Heart right ventricle (tissue), 16 donors: ENCODE measurements at regions not wholly inside any gene's neighbourhood (a gene's known extent, or its start where the extent isn't known, plus 50 kb on each side); places are given as distances from the start of the nearest gene placed in this dataset.

Experiments used
- ATAC-seq, 8 donors: fragments of 200-7000 bp; cut with Tn5 transposase; one replicate each; pipeline ENCODE4 v1.9.1; 2020; ENCODE audit warnings: mild to moderate bottlenecking in 8 of 8, moderate library complexity in 8 of 8, moderate number of reproducible peaks in 1 of 8
- DNase-seq, 2 donors: peaks; one replicate each; pipeline ENCODE4 v3.0.0-alpha.2; 2020
- H3K27ac ChIP-seq, 10 donors: fragments of 200-600 bp; sonication (generic) in 2 of 10; one replicate each; pipeline versions ENCODE4 v1.5.0 to v1.8.0; 2020 to 2022; ENCODE audit warnings: mild to moderate bottlenecking in 3 of 10
- H3K27me3 ChIP-seq, 7 donors: fragments of 200-600 bp; one replicate each; pipeline ENCODE4 v1.8.0; 2021 to 2022; ENCODE audit warnings: mild to moderate bottlenecking in 2 of 7
- H3K36me3 ChIP-seq, 9 donors: fragments of 200-600 bp; sonication (generic) in 1 of 9; one replicate each; pipeline versions ENCODE4 v1.5.0 to v1.8.0; 2020 to 2022; ENCODE audit warnings: mild to moderate bottlenecking in 2 of 9
- H3K4me1 ChIP-seq, 9 donors: fragments of 200-600 bp; sonication (generic) in 1 of 9; one replicate each; pipeline versions ENCODE4 v1.5.0 to v1.8.0; 2020 to 2022; ENCODE audit warnings: mild to moderate bottlenecking in 4 of 9
- H3K4me3 ChIP-seq, 10 donors: fragments of 200-600 bp; sonication (generic) in 2 of 10; one replicate each; pipeline versions ENCODE4 v1.5.0 to v1.8.0; 2020 to 2022; ENCODE audit warnings: mild to moderate bottlenecking in 7 of 10, moderate library complexity in 2 of 10
- H3K9me3 ChIP-seq, 11 donors: fragments of 200-600 bp in 10 of 11; sonication (generic) in 2 of 11; one replicate each; pipeline versions ENCODE4 v1.5.0 to v1.8.0; 2013 to 2022; ENCODE audit warnings: mild to moderate bottlenecking in 2 of 11, control low read depth in 1 of 11, moderate library complexity in 1 of 11
- WGBS, 2 donors: extraction: QIAGEN DNeasy Blood & Tissue Kit; methylation state at CpG; one replicate each; pipeline ENCODE4 v1.1.7; 2013; ENCODE audit warnings: inconsistent platforms in 1 of 2; 5-methylcytosine and 5-hydroxymethylcytosine counted together
- intact Hi-C, 10 donors: fragments of 100-400 bp; cut with DNase I; formaldehyde crosslinking; loops; one replicate each; pipeline versions ENCODE4 v1.11.1 to v1.14.2; 2022
- TF ChIP-seq, protein P1 (sequence below), 9 donors: fragments of 200-600 bp; sonication (generic) in 2 of 9; IDR thresholded peaks; one replicate each; pipeline versions ENCODE4 v1.5.0 to v1.8.0; 2021 to 2022; ENCODE audit warnings: antibody characterized with exemption in 9 of 9, mild to moderate bottlenecking in 5 of 9, moderate library complexity in 1 of 9
- donor health status: Arrhythmogenic right ventricular cardiomyopathy.
- donor health status: ischemic (EF 13 %, LVEDD 7.1; RV severe dilation, severe dysfunction).
- donor health status: healthy with polysubstance abuse.
- donor health status: DM: no; HTN: yes; CAD: no.
- donor health status: DM: no; HTN: no; CAD: no.
- donor health status: ischemic (EF 25% LVEDD 6.9; RV normal size, moderate dysfunction).
- donor health status: ischemic (EF 25% LVEDD 5.7; RV mildly dilated, moderate dysfunction).
- donor health status: healthy.
- donor health status: DM: yes; HTN: yes; CAD: no.
- donor health status: Ischemic cardiomyopathy.
- donor health status: ischemic (EF 35%, LVEDD 5.7; RV mildly dilated, moderate dysfunction).
- donor health status: nonischemic (EF 11% LVEDD 7.7; RV severe dilation, severe dysfunction).
- donor health status: DM: yes; HTN: yes; CAD: no.
- donor health status: PGD.
- donor health status: ischemic (EF 29% LVEDD 5.4; RV normal size, mild dysfunction).
- donor health status: nonischemic (EF 23%, LVEDD 6.1; RV moderate dilation, normal function).

DNA sequence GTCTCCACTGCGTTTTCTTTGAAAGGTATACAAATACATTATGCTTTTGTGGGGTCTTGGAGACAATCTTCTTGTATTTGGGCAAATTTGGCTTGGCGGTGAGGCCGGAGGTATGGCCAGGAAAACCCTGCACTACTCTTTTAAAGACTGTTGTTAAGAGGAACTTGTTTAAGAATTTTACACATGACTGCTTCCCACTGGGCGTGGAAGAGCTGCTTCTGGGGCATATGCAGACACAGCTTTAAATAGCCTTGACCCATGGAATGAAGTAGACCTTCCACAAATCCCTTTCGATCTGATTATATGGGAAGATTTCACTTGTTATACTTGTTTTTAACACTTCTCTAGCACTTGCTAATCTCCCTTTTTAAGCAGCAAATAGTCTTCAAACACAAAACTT lies 453.6 kb downstream of the MN1 start:
- intact Hi-C loops = no loop called here
- ATAC-seq = no peak
- no peaks in the 10 kb centered on the region for H3K36me3 ChIP-seq
- H3K27me3 ChIP-seq = peaks cover 0 to 43% (median 18%) of the 10 kb centered on the region in 7 donors
- no peak overlapping the region for H3K4me3 ChIP-seq
- TF ChIP-seq, protein P1, sequence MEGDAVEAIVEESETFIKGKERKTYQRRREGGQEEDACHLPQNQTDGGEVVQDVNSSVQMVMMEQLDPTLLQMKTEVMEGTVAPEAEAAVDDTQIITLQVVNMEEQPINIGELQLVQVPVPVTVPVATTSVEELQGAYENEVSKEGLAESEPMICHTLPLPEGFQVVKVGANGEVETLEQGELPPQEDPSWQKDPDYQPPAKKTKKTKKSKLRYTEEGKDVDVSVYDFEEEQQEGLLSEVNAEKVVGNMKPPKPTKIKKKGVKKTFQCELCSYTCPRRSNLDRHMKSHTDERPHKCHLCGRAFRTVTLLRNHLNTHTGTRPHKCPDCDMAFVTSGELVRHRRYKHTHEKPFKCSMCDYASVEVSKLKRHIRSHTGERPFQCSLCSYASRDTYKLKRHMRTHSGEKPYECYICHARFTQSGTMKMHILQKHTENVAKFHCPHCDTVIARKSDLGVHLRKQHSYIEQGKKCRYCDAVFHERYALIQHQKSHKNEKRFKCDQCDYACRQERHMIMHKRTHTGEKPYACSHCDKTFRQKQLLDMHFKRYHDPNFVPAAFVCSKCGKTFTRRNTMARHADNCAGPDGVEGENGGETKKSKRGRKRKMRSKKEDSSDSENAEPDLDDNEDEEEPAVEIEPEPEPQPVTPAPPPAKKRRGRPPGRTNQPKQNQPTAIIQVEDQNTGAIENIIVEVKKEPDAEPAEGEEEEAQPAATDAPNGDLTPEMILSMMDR (IDR thresholded peaks at IDR 0.05) = no peak
- DNase-seq = no peak
- no peaks in the 10 kb centered on the region for H3K4me1 ChIP-seq
- no peak overlapping the region for H3K27ac ChIP-seq
- peaks cover 0 to 40% (median 9%) of the 10 kb centered on the region in 11 donors for H3K9me3 ChIP-seq
- 71 to 80% methylated on average over 5 of the region's 5 CpGs for WGBS, 2 donors

DNA sequence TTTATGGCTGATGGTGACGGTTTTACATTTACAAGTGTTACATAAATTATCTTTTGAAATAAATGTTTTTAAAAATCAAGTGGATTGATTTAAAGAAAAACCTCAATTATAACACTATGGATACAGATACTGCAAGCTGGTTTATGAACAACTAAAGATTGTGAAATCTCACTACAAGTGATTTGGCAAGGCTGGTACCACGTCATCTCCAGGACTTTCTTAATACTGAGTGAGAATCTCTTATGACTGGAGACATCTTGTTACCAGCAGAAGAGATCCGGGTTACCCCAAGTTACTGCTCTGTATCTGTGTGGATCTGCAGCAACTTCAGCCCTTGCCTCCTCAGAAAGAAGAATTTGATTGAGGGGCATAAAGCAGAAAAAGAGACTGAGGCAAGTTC lies 452.9 kb downstream of the MN1 start:
- TF ChIP-seq, protein P1 (IDR thresholded peaks at IDR 0.05) = no peak
- H3K9me3 ChIP-seq = peaks cover 0 to 33% (median 7%) of the 10 kb centered on the region in 11 donors
- H3K27me3 ChIP-seq = peaks cover 0 to 47% (median 24%) of the 10 kb centered on the region in 7 donors
- DNase-seq (no peak), ATAC-seq (no peak)
- no peak overlapping the region for H3K27ac ChIP-seq
- intact Hi-C loops = no loop called here
- no peaks in the 10 kb centered on the region for H3K36me3 ChIP-seq
- H3K4me1 ChIP-seq = no peaks in the 10 kb centered on the region
- H3K4me3 ChIP-seq = no peak overlapping the region
- WGBS, 2 donors = 83 to 86% methylated on average over 3 of the region's 3 CpGs

DNA sequence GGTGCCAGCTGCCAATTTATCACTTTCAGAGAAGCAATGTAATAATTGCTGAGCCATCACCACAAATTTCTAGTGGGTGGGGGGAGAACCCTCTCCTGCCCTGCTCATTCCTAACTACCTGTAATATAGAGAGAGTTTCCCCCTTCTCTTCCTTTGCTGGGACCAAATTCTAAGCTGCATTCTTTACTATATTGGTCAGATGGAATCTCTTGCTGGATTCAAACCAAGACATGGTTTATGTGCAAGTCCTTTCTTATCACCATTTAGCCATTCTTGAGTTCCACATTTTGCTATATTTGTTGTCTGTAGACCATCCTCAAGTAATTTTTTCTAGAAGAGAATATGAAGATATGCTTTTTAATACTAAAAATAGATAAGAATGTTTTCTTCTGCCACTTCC lies 452.1 kb downstream of the MN1 start:
- H3K9me3 ChIP-seq = peaks cover 0 to 25% (median 0%) of the 10 kb centered on the region in 11 donors
- H3K27ac ChIP-seq = no peak overlapping the region
- peaks cover 0 to 47% (median 24%) of the 10 kb centered on the region in 7 donors for H3K27me3 ChIP-seq
- H3K36me3 ChIP-seq = no peaks in the 10 kb centered on the region
- DNase-seq = no peak
- no peaks in the 10 kb centered on the region for H3K4me1 ChIP-seq
- no peak overlapping the region for H3K4me3 ChIP-seq
- TF ChIP-seq, protein P1 (IDR thresholded peaks at IDR 0.05) = no peak
- ATAC-seq = no peak
- intact Hi-C loops = no loop called here

DNA sequence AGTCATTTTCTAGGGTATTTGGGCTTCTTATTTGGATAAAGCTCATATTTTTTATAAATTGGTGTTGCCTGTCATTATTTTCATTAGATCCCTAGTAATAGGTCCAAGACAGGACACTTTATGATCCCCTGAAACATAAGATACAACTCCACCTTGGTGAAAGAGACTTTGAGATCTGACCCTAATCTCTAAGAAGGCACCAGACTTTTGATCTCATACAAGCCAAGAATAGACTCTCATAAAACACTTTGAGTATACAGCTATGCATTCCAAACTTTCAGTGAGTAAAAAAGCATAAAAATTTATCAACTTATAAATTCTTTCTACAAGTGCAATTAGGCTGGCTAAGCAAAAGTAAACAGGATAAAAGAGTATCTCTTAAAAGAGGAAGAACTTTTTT lies 451.2 kb downstream of the MN1 start:
- intact Hi-C loops = no loop called here
- H3K27me3 ChIP-seq = peaks cover 0 to 45% (median 24%) of the 10 kb centered on the region in 7 donors
- H3K4me1 ChIP-seq = no peaks in the 10 kb centered on the region
- ATAC-seq (no peak), DNase-seq (no peak)
- no peak overlapping the region for H3K27ac ChIP-seq
- TF ChIP-seq, protein P1 (IDR thresholded peaks at IDR 0.05) = no peak
- H3K36me3 ChIP-seq = no peaks in the 10 kb centered on the region
- no peak overlapping the region for H3K4me3 ChIP-seq
- H3K9me3 ChIP-seq = peaks cover 0 to 24% (median 0%) of the 10 kb centered on the region in 11 donors
